KMS-11 (cell line): ENCODE measurements at regions not wholly inside any gene's neighbourhood (a gene's known extent, or its start where the extent isn't known, plus 50 kb on each side); places are given as distances from the start of the nearest gene placed in this dataset.

ENCODE experiments used
- H2AFZ ChIP-seq: fragments of 200-600 bp; sonication (generic); 2 replicates; pipeline ENCODE4 v1.6.1; 2016; ENCODE audit warnings: antibody characterized with exemption, mixed run types, low read depth
- H3K27ac ChIP-seq: fragments of 200-600 bp; sonication (generic); 2 replicates; pipeline ENCODE4 v1.6.1; 2016; ENCODE audit warnings: mild to moderate bottlenecking, mixed run types
- H3K27me3 ChIP-seq: fragments of 200-600 bp; sonication (generic); 2 replicates; pipeline ENCODE4 v1.6.1; 2017; ENCODE audit warnings: mild to moderate bottlenecking, low read depth, mixed run types, moderate library complexity; ENCODE audit not compliant: insufficient read depth
- H3K36me3 ChIP-seq: fragments of 200-600 bp; sonication (generic); 2 replicates; pipeline ENCODE4 v1.6.1; 2017; ENCODE audit warnings: mild to moderate bottlenecking, mixed run types; ENCODE audit not compliant: insufficient read depth
- H3K4me1 ChIP-seq: fragments of 200-600 bp; sonication (generic); 2 replicates; pipeline ENCODE4 v1.6.1; 2016; ENCODE audit warnings: mild to moderate bottlenecking, low read depth, mixed run types; ENCODE audit not compliant: poor library complexity, severe bottlenecking
- H3K4me2 ChIP-seq: fragments of 200-600 bp; sonication (generic); 2 replicates; pipeline ENCODE4 v1.7.0; 2016; ENCODE audit warnings: mild to moderate bottlenecking, mixed run types
- H3K4me3 ChIP-seq: fragments of 200-600 bp; sonication (generic); IDR thresholded peaks from 2 replicates; pipeline ENCODE4 v1.6.1; 2017; ENCODE audit warnings: low read depth, low read length, mixed read lengths; ENCODE audit not compliant: insufficient read depth
- H3K79me2 ChIP-seq: fragments of 200-600 bp; sonication (generic); 2 replicates; pipeline ENCODE4 v1.6.1; 2016; ENCODE audit warnings: low read depth, mixed run types; ENCODE audit not compliant: insufficient read depth
- H3K9ac ChIP-seq: fragments of 200-600 bp; sonication (generic); 2 replicates; pipeline ENCODE4 v1.6.1; 2016; ENCODE audit warnings: mild to moderate bottlenecking, mixed run types
- H4K20me1 ChIP-seq: fragments of 200-600 bp; sonication (generic); 2 replicates; pipeline ENCODE4 v1.6.1; 2016; ENCODE audit warnings: mild to moderate bottlenecking, mixed run types; ENCODE audit not compliant: insufficient read depth
- TF ChIP-seq, protein P1 (sequence below): fragments of 200-600 bp; sonication (generic); conservative IDR thresholded peaks from 2 replicates; pipeline ENCODE4 v1.6.1; 2017; ENCODE audit warnings: low read depth, mild to moderate bottlenecking, antibody characterized with exemption, low read length, moderate library complexity, mixed read lengths

DNA sequence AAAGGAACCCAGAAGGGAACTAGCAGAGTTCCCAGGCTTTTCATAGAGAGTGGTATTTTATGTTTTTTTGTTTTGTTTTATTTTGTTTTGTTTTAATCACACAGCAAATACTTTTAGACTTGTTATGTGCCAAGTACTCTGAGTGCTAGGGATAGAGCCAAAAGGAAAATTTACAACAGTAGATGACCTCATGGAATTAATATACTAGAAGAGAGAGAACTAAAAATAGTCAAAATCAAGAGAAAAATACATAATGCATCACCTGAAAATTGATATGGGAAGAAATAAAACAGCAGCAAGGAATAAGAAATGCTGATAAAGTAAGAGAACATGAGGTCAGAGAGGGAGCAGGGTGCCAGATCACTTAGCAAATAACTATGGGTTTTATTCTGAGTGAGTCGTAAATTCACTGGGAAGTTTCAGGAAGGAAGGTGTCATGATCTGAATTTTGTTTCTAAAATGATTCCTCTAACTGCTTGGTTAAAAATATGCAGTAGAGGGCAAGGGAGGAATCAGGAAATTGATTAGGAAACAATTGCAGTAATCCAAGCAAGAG is 351.0 kb downstream of the ANKRD7 start:
- no peaks in the 10 kb centered on the region for H3K79me2 ChIP-seq
- no peak overlapping the region for H3K27ac ChIP-seq
- 0 out of 2 replicates have a peak, but pooled peaks cover 4% of the 10 kb centered on the region for H3K36me3 ChIP-seq
- no peak overlapping the region for H3K4me2 ChIP-seq
- H2AFZ ChIP-seq = no peak overlapping the region
- no peaks in the 10 kb centered on the region for H3K27me3 ChIP-seq
- no peak overlapping the region for H3K4me3 ChIP-seq
- TF ChIP-seq, protein P1, sequence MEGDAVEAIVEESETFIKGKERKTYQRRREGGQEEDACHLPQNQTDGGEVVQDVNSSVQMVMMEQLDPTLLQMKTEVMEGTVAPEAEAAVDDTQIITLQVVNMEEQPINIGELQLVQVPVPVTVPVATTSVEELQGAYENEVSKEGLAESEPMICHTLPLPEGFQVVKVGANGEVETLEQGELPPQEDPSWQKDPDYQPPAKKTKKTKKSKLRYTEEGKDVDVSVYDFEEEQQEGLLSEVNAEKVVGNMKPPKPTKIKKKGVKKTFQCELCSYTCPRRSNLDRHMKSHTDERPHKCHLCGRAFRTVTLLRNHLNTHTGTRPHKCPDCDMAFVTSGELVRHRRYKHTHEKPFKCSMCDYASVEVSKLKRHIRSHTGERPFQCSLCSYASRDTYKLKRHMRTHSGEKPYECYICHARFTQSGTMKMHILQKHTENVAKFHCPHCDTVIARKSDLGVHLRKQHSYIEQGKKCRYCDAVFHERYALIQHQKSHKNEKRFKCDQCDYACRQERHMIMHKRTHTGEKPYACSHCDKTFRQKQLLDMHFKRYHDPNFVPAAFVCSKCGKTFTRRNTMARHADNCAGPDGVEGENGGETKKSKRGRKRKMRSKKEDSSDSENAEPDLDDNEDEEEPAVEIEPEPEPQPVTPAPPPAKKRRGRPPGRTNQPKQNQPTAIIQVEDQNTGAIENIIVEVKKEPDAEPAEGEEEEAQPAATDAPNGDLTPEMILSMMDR = no peak
- H4K20me1 ChIP-seq = no peaks in the 10 kb centered on the region
- H3K4me1 ChIP-seq = no peaks in the 10 kb centered on the region
- no peak overlapping the region for H3K9ac ChIP-seq

DNA sequence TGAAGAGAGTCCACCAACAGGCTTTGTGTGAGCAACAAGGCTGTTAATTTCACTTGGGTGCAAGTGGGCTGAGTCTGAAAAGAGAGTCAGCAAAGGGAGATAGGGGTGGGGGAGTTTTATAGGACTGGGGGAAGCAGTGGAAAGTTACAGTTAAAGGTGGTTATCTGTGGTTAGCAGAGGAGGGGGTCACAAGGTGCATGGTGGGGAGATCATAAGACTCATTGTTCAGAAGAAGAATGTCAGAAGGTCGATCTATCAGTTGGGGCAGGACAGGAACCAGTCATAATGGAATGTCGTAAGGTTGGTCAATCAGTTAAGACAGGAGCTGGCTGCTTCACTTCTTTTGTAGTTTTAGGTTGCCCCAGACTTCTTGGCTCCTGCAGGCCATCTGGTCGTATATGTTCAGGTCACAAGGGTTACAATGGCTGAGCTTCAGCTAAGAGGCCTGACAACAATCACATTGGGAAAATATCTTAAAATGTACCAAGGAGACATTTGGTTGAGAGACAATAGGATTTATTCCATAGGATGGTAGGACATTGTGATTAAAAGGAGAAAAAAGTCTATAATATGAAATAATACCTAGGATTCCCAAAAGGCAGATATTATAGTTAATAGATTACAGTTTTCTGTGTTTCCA is 356.4 kb downstream of the ANKRD7 start:
- Histone ChIP-seq H3K27ac (no peak overlapping the region), H3K4me3 (no peak overlapping the region), H3K9ac (no peak overlapping the region), H3K27me3 (no peaks in the 10 kb centered on the region), H3K4me1 (no peaks in the 10 kb centered on the region), H2AFZ (no peak overlapping the region), H3K4me2 (no peak overlapping the region), H3K79me2 (no peaks in the 10 kb centered on the region), H4K20me1 (no peaks in the 10 kb centered on the region), H3K36me3 (no peaks in the 10 kb centered on the region)
- TF ChIP-seq, protein P1 = no peak

DNA sequence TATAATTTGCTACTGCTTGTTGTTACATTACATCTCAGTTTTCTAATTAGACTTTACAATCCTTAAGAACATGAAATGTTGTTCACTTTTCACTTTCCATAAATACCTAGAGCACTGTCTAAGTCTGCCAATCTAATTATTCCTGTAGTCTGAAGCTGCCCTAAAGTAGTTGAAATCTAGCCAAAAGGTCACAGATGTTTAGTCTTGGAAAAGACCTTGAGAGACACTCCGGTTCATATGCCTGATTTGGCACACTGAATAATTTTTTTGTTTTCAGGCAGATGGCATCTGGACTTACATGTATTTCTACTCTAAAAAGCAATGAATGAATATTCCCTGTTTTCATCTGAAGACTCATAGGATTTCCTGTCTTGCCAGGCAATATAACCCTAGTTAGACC is 359.1 kb downstream of the ANKRD7 start:
- no peaks in the 10 kb centered on the region for H3K4me1 ChIP-seq
- H3K36me3 ChIP-seq = no peaks in the 10 kb centered on the region
- H3K27ac ChIP-seq = no peak overlapping the region
- no peak overlapping the region for H3K9ac ChIP-seq
- TF ChIP-seq, protein P1 = no peak
- no peak overlapping the region for H2AFZ ChIP-seq
- no peaks in the 10 kb centered on the region for H3K27me3 ChIP-seq
- no peaks in the 10 kb centered on the region for H3K79me2 ChIP-seq
- H3K4me2 ChIP-seq = no peak overlapping the region
- H3K4me3 ChIP-seq = no peak overlapping the region
- no peaks in the 10 kb centered on the region for H4K20me1 ChIP-seq

DNA sequence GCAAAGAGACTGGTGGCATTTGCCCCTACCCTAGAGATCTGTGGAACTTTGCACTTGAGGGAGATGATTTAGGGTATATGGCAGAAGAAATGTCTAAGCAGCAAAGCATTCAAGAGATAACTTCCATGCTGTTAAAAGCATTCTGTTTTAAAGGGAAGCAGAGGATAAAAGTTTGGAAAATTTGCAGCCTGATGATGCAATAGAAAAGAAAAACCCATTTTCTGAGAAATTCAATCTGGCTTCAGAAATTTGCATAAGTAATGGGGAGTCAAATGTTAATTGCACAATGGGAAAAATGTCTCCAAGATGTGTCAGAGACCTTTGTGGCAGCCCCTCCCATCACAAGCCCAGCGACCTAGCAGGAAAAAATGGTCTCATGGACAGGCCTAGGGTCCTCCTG is 361.7 kb downstream of the ANKRD7 start:
- Histone ChIP-seq H3K27me3 (no peaks in the 10 kb centered on the region), H3K36me3 (no peaks in the 10 kb centered on the region), H3K79me2 (no peaks in the 10 kb centered on the region), H4K20me1 (no peaks in the 10 kb centered on the region), H3K27ac (no peak overlapping the region), H3K9ac (no peak overlapping the region), H3K4me3 (no peak overlapping the region), H3K4me1 (no peaks in the 10 kb centered on the region), H3K4me2 (no peak overlapping the region), H2AFZ (no peak overlapping the region)
- TF ChIP-seq, protein P1 = no peak
